ENCODE measurements at regions not wholly inside any gene's neighbourhood (a gene's known extent, or its start where the extent isn't known, plus 50 kb on each side); places are given as distances from the start of the nearest gene placed in this dataset.

DNA sequence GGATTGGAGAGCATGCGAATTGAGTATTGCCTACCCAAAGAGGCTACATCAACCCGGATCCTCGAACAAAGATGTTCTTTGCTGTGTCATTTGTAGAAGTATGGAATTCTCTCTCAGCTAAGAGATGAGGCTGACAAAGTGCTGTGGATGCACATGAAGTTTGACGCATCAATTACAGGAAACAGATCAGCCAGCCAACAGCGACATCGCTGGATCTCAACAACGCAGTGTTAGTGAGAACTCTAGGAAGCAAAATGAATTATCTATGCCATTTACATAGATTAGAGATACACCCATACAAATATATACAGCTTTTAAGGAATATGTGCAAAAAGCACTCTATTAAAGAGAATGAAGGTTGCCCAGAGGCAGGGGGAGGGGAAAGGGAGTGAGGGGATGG is 160.6 kb upstream of the RGMA start (continued):
- no peak for TF ChIP-seq ATF3 (IDR thresholded peaks at IDR 0.05; ENCODE audit: insufficient read depth, low read depth, low read length)

All from H1 (cell line).